ENCODE measurements at regions not wholly inside any gene's neighbourhood (a gene's known extent, or its start where the extent isn't known, plus 50 kb on each side); places are given as distances from the start of the nearest gene placed in this dataset.

- H3K4me2 ChIP-seq: no peak overlapping the region
- no peaks in the 10 kb centered on the region for H3K79me2 ChIP-seq (ENCODE audit: low read depth)
- H2AFZ ChIP-seq (replicated peaks): peak overlapping the region; percentile 34
- H3K4me1 ChIP-seq: no peaks in the 10 kb centered on the region
- no peaks in the 10 kb centered on the region for H3K36me3 Mint-ChIP-seq
- H3K27ac Mint-ChIP-seq: no peak overlapping the region
- no peak overlapping the region for H3K4me3 Mint-ChIP-seq
- peaks cover 10% of the 10 kb centered on the region for H3K27me3 Mint-ChIP-seq (ENCODE audit: insufficient read depth, low read depth)
- no peaks in the 10 kb centered on the region for H3K9me3 ChIP-seq (ENCODE audit: low read depth)
- no peak for TF ChIP-seq EZH2phosphoT487 (IDR thresholded peaks at IDR 0.05)
- TF ChIP-seq CTCF (IDR thresholded peaks at IDR 0.05): no peak
- TF ChIP-seq EZH2 (IDR thresholded peaks at IDR 0.05): no peak
- H3F3A ChIP-seq (ENCODE audit: low read depth): no peaks in the 10 kb centered on the region
- H3K27me3 ChIP-seq: no peaks in the 10 kb centered on the region
- DNase-seq (ENCODE audit: low spot score): no peak
- H3K27ac ChIP-seq: no peak overlapping the region
- H3K4me1 Mint-ChIP-seq: no peaks in the 10 kb centered on the region
- peaks cover 2% of the 10 kb centered on the region for H3K9me3 Mint-ChIP-seq
- H3K36me3 ChIP-seq: no peaks in the 10 kb centered on the region
- H4K20me1 ChIP-seq (ENCODE audit: low read depth): no peaks in the 10 kb centered on the region
- no peak overlapping the region for H3K9ac ChIP-seq
- no peak overlapping the region for H3K4me3 ChIP-seq
These were observed 165.8 kb upstream of the ADCY1 start for GRCh38 chr7:45408409-45408737.

- Mint-ChIP-seq H3K4me1 (no peaks in the 10 kb centered on the region), H3K27me3 (ENCODE audit: insufficient read depth, low read depth) (peaks cover 10% of the 10 kb centered on the region), H3K4me3 (no peak overlapping the region), H3K36me3 (no peaks in the 10 kb centered on the region), H3K9me3 (peaks cover 2% of the 10 kb centered on the region), H3K27ac (no peak overlapping the region)
- DNase-seq (ENCODE audit: low spot score): no peak
- Histone ChIP-seq H3K27me3 (no peaks in the 10 kb centered on the region), H3K79me2 (ENCODE audit: low read depth) (no peaks in the 10 kb centered on the region), H3F3A (ENCODE audit: low read depth) (no peaks in the 10 kb centered on the region), H3K4me1 (no peaks in the 10 kb centered on the region), H3K4me2 (no peak overlapping the region), H3K9ac (no peak overlapping the region), H3K4me3 (no peak overlapping the region), H3K36me3 (no peaks in the 10 kb centered on the region), H4K20me1 (ENCODE audit: low read depth) (no peaks in the 10 kb centered on the region), H3K27ac (no peak overlapping the region), H3K9me3 (ENCODE audit: low read depth) (no peaks in the 10 kb centered on the region), H2AFZ (replicated peaks) (no peak overlapping the region)
- TF ChIP-seq EZH2 (IDR thresholded peaks at IDR 0.05): no peak
- no peak for TF ChIP-seq CTCF (IDR thresholded peaks at IDR 0.05)
- TF ChIP-seq EZH2phosphoT487 (IDR thresholded peaks at IDR 0.05): no peak
These were observed 163.3 kb upstream of the ADCY1 start for GRCh38 chr7:45410893-45411292.

- no peak for DNase-seq (ENCODE audit: low spot score)
- no peak overlapping the region for H3K4me3 Mint-ChIP-seq
- peaks cover 7% of the 10 kb centered on the region for H3K27me3 Mint-ChIP-seq (ENCODE audit: insufficient read depth, low read depth)
- no peaks in the 10 kb centered on the region for H4K20me1 ChIP-seq (ENCODE audit: low read depth)
- H3K4me1 ChIP-seq: no peaks in the 10 kb centered on the region
- no peak overlapping the region for H3K27ac ChIP-seq
- H3K4me2 ChIP-seq: no peak overlapping the region
- TF ChIP-seq EZH2 (IDR thresholded peaks at IDR 0.05) (no peak), CTCF (IDR thresholded peaks at IDR 0.05) (no peak), EZH2phosphoT487 (IDR thresholded peaks at IDR 0.05) (no peak)
- no peaks in the 10 kb centered on the region for H3F3A ChIP-seq (ENCODE audit: low read depth)
- peaks cover 2% of the 10 kb centered on the region for H3K9me3 Mint-ChIP-seq
- H3K9me3 ChIP-seq (ENCODE audit: low read depth): no peaks in the 10 kb centered on the region
- H3K4me1 Mint-ChIP-seq: no peaks in the 10 kb centered on the region
- H2AFZ ChIP-seq (replicated peaks): no peak overlapping the region
- no peaks in the 10 kb centered on the region for H3K79me2 ChIP-seq (ENCODE audit: low read depth)
- no peak overlapping the region for H3K9ac ChIP-seq
- no peak overlapping the region for H3K4me3 ChIP-seq
- H3K36me3 Mint-ChIP-seq: no peaks in the 10 kb centered on the region
- H3K27ac Mint-ChIP-seq: no peak overlapping the region
- H3K27me3 ChIP-seq: no peaks in the 10 kb centered on the region
- H3K36me3 ChIP-seq: no peaks in the 10 kb centered on the region
These were observed 160.7 kb upstream of the ADCY1 start for GRCh38 chr7:45413419-45413818.

- no peaks in the 10 kb centered on the region for H3K4me1 ChIP-seq
- Mint-ChIP-seq H3K9me3 (peaks cover 2% of the 10 kb centered on the region), H3K27me3 (ENCODE audit: insufficient read depth, low read depth) (peaks cover 5% of the 10 kb centered on the region), H3K4me1 (no peaks in the 10 kb centered on the region), H3K4me3 (no peak overlapping the region), H3K36me3 (no peaks in the 10 kb centered on the region), H3K27ac (no peak overlapping the region)
- H3K36me3 ChIP-seq: no peaks in the 10 kb centered on the region
- no peak overlapping the region for H3K4me2 ChIP-seq
- no peak overlapping the region for H2AFZ ChIP-seq (replicated peaks)
- H3K9me3 ChIP-seq (ENCODE audit: low read depth): no peaks in the 10 kb centered on the region
- no peak overlapping the region for H3K27ac ChIP-seq
- no peak overlapping the region for H3K9ac ChIP-seq
- no peak overlapping the region for H3K4me3 ChIP-seq
- no peaks in the 10 kb centered on the region for H3K27me3 ChIP-seq
- no peak for DNase-seq (ENCODE audit: low spot score)
- no peaks in the 10 kb centered on the region for H3K79me2 ChIP-seq (ENCODE audit: low read depth)
- H4K20me1 ChIP-seq (ENCODE audit: low read depth): no peaks in the 10 kb centered on the region
- TF ChIP-seq CTCF (IDR thresholded peaks at IDR 0.05): no peak
- no peak for TF ChIP-seq EZH2 (IDR thresholded peaks at IDR 0.05)
- no peak for TF ChIP-seq EZH2phosphoT487 (IDR thresholded peaks at IDR 0.05)
- H3F3A ChIP-seq (ENCODE audit: low read depth): no peaks in the 10 kb centered on the region
These were observed 159.9 kb upstream of the ADCY1 start for GRCh38 chr7:45414226-45414625.

Measured in neural progenitor cell (in vitro differentiated cells).